IMR-90 (cell line): ENCODE measurements at regions not wholly inside any gene's neighbourhood (a gene's known extent, or its start where the extent isn't known, plus 50 kb on each side); places are given as distances from the start of the nearest gene placed in this dataset.

Source experiments
- ATAC-seq: fragments of 200-7000 bp; cut with Tn5 transposase; 2 replicates; pipeline ENCODE4 v1.9.1; 2020; ENCODE audit warnings: low read depth, mild to moderate bottlenecking, moderate library complexity
- BruUV-seq: library from RNA; stranded (reverse); fragments of 400-500 nt; replicated peaks from 2 replicates; lab custom pipeline; 2021; lab: Mats Ljungman, UMichigan
- CTCF ChIA-PET: fragments of 300-600 bp; formaldehyde crosslinking; extraction: SDS; loops from one replicate; lab custom pipeline; 2021; ENCODE audit warnings: antibody characterized with exemption; lab: Yijun Ruan, JAX
- POLR2A ChIA-PET: fragments of 300-600 bp; sonication (Branson Sonifier 250); formaldehyde crosslinking; loops from one replicate; lab custom pipeline; 2022; ENCODE audit warnings: antibody characterized with exemption; ENCODE audit not compliant: unreplicated experiment; lab: Charles Lee
- DNase-seq: peaks from one replicate; pipeline ENCODE4 v3.0.0; 2013
- H2AFZ ChIP-seq: replicated peaks from 2 replicates; pipeline ENCODE3; 2013; ENCODE audit warnings: low read length, mild to moderate bottlenecking; ENCODE audit not compliant: poor library complexity
- H2AK5ac ChIP-seq: 2 replicates; pipeline ENCODE4 v1.6.1; 2013; ENCODE audit warnings: low read depth, low read length, inconsistent platforms
- H2AK9ac ChIP-seq: replicated peaks from 2 replicates; pipeline ENCODE3; 2013; ENCODE audit warnings: mild to moderate bottlenecking, low read depth, low read length, moderate library complexity; ENCODE audit not compliant: poor library complexity
- H2BK120ac ChIP-seq: 2 replicates; pipeline ENCODE4 v1.6.1; 2013; ENCODE audit warnings: low read depth, low read length, inconsistent platforms
- H2BK15ac ChIP-seq: 3 replicates; pipeline ENCODE4 v1.6.1; 2013; ENCODE audit warnings: low read depth, low read length, inconsistent platforms
- H2BK20ac ChIP-seq: 2 replicates; pipeline ENCODE4 v1.6.1; 2013; ENCODE audit warnings: low read depth, mild to moderate bottlenecking, inconsistent platforms, low read length, moderate library complexity
- H2BK5ac ChIP-seq: 2 replicates; pipeline ENCODE4 v1.6.1; 2013; ENCODE audit warnings: mild to moderate bottlenecking, low read depth, low read length, inconsistent platforms; ENCODE audit not compliant: poor library complexity, severe bottlenecking
- H3K14ac ChIP-seq: replicated peaks from 2 replicates; pipeline ENCODE4 v1.6.1; 2013; ENCODE audit warnings: low read depth, low read length, inconsistent platforms
- H3K18ac ChIP-seq: 2 replicates; pipeline ENCODE4 v1.6.1; 2013; ENCODE audit warnings: low read depth, low read length, control low read depth
- H3K23ac ChIP-seq: 2 replicates; pipeline ENCODE4 v1.6.1; 2013; ENCODE audit warnings: low read depth, low read length, inconsistent platforms
- H3K27ac ChIP-seq: 2 replicates; pipeline ENCODE4 v1.5.1; 2013; ENCODE audit warnings: mild to moderate bottlenecking, control low read depth, low read length; ENCODE audit not compliant: insufficient read depth
- H3K27me3 ChIP-seq: 2 replicates; pipeline ENCODE4 v1.6.1; 2013; ENCODE audit warnings: low read length; ENCODE audit not compliant: control insufficient read depth, insufficient read depth
- H3K36me3 ChIP-seq: 2 replicates; pipeline ENCODE4 v1.6.1; 2013; ENCODE audit warnings: low read length, mixed read lengths; ENCODE audit not compliant: control insufficient read depth, insufficient read depth
- H3K4ac ChIP-seq: 2 replicates; pipeline ENCODE4 v1.6.1; 2013; ENCODE audit warnings: low read depth, low read length, inconsistent platforms
- H3K4me1 ChIP-seq: 2 replicates; pipeline ENCODE4 v1.6.1; 2013; ENCODE audit warnings: low read length, mixed read lengths; ENCODE audit not compliant: control insufficient read depth, insufficient read depth
- H3K4me2 ChIP-seq: 2 replicates; pipeline ENCODE4 v1.6.1; 2013; ENCODE audit warnings: low read depth, mild to moderate bottlenecking, control low read depth, low read length, moderate library complexity
- H3K4me3 ChIP-seq: 2 replicates; pipeline ENCODE4 v1.5.1; 2013; ENCODE audit warnings: low read depth, mild to moderate bottlenecking, control low read depth, low read length, moderate library complexity; ENCODE audit not compliant: insufficient read depth
- H3K56ac ChIP-seq: 2 replicates; pipeline ENCODE4 v1.6.1; 2013; ENCODE audit warnings: low read length, inconsistent platforms; ENCODE audit not compliant: insufficient read depth; ENCODE audit errors: extremely low read depth
- H3K79me1 ChIP-seq, 2 experiments: 2 replicates each; pipeline ENCODE4 v1.6.1; 2013; ENCODE audit warnings: low read length in 2 of 2, inconsistent platforms in 1 of 2, low read depth in 1 of 2
- H3K9ac ChIP-seq: 2 replicates; pipeline ENCODE4 v1.6.1; 2013; ENCODE audit warnings: low read depth, low read length, control low read depth
- H3K9me1 ChIP-seq: 2 replicates; pipeline ENCODE4 v1.6.1; 2013; ENCODE audit warnings: low read length, inconsistent platforms; ENCODE audit not compliant: insufficient read depth
- H3K9me3 ChIP-seq: 2 replicates; pipeline ENCODE4 v1.6.1; 2013; ENCODE audit warnings: low read length; ENCODE audit not compliant: control insufficient read depth, insufficient read depth
- H4K20me1 ChIP-seq: 2 replicates; pipeline ENCODE4 v1.6.1; 2013; ENCODE audit warnings: low read length, inconsistent platforms; ENCODE audit not compliant: insufficient read depth
- H4K5ac ChIP-seq: 2 replicates; pipeline ENCODE4 v1.6.1; 2013; ENCODE audit warnings: mild to moderate bottlenecking, low read depth, low read length, control low read depth
- H4K8ac ChIP-seq, 2 experiments: 2 replicates each; pipeline ENCODE4 v1.6.1; 2013; ENCODE audit warnings: low read depth in 2 of 2, low read length in 2 of 2, control low read depth in 1 of 2, inconsistent platforms in 1 of 2
- H4K91ac ChIP-seq: 2 replicates; pipeline ENCODE4 v1.6.1; 2013; ENCODE audit warnings: low read depth, low read length, inconsistent platforms; ENCODE audit not compliant: insufficient read depth
- BHLHE40 ChIP-seq: fragments of 150-350 bp; IDR thresholded peaks from 2 replicates; pipeline ENCODE4 v1.6.1; 2016; ENCODE audit warnings: mild to moderate bottlenecking, low read depth, low read length
- CEBPB ChIP-seq: IDR thresholded peaks from 2 replicates; pipeline ENCODE4 v1.6.1; 2012; ENCODE audit warnings: low read depth, low read length, improper control_type of control experiment
- FOS ChIP-seq: fragments of 150-350 bp; IDR thresholded peaks from 2 replicates; pipeline ENCODE4 v1.6.1; 2016; ENCODE audit warnings: low read depth, low read length
- MAFK ChIP-seq: IDR thresholded peaks from 2 replicates; pipeline ENCODE4 v1.6.1; 2012; ENCODE audit warnings: low read depth, low read length, improper control_type of control experiment
- MAZ ChIP-seq: IDR thresholded peaks from 2 replicates; pipeline ENCODE4 v1.6.1; 2012; ENCODE audit warnings: low read depth, mild to moderate bottlenecking, low read length, improper control_type of control experiment, moderate library complexity, borderline replicate concordance
- NFE2L2 ChIP-seq: fragments of 150-350 bp; IDR thresholded peaks from 2 replicates; pipeline ENCODE4 v1.6.1; 2016; ENCODE audit warnings: low read depth, mild to moderate bottlenecking, low read length
- RAD21 ChIP-seq: IDR thresholded peaks from 2 replicates; pipeline ENCODE4 v1.6.1; 2012; ENCODE audit warnings: low read length, improper control_type of control experiment
- RCOR1 ChIP-seq: IDR thresholded peaks from 2 replicates; pipeline ENCODE4 v1.6.1; 2012; ENCODE audit warnings: mild to moderate bottlenecking, low read length, improper control_type of control experiment; ENCODE audit not compliant: insufficient replicate concordance
- RFX5 ChIP-seq: IDR thresholded peaks from 2 replicates; pipeline ENCODE4 v1.8.0; 2012; ENCODE audit warnings: low read depth, mild to moderate bottlenecking, low read length, moderate library complexity
- SMC3 ChIP-seq: fragments of 150-350 bp; IDR thresholded peaks from 2 replicates; pipeline ENCODE4 v1.6.1; 2016; ENCODE audit warnings: low read depth, mild to moderate bottlenecking, antibody characterized with exemption, low read length, moderate library complexity
- WGBS, 2 experiments: methylation state at CpG; one replicate each; pipeline versions ENCODE4 v1.1.5 to v1.1.7; 2013; ENCODE audit warnings: missing lambda C conversion rate in 2 of 2; ENCODE audit not compliant: insufficient read length in 1 of 2; ENCODE audit errors: extremely low coverage in 2 of 2; 5-methylcytosine and 5-hydroxymethylcytosine counted together
- dilution Hi-C: fragments of 300-500 bp; cut with HindIII; formaldehyde crosslinking; loops from one replicate; pipeline ENCODE4 v1.14.3; 2018; ENCODE audit warnings: low sequenced_read_pairs; ENCODE audit not compliant: unreplicated experiment
- in situ Hi-C: fragments of 300-500 bp; cut with MboI; formaldehyde crosslinking; loops from 3 replicates; pipeline ENCODE4 v1.14.3; 2019; ENCODE audit warnings: low sequenced_read_pairs, inconsistent platforms, mixed read lengths
- intact Hi-C: fragments of 100-400 bp; cut with micrococcal nuclease; formaldehyde crosslinking; loops from 2 replicates; pipeline ENCODE4 v1.10.0; 2022
- TF ChIP-seq, protein P1 (sequence below): fragments of 150-350 bp; IDR thresholded peaks from 2 replicates; pipeline ENCODE4 v1.6.1; 2017; ENCODE audit warnings: mild to moderate bottlenecking, antibody characterized with exemption, low read length, low read depth

GRCh38 chr12:25843976-25844375 is 114.5 kb upstream of the RASSF8 start:
- Histone ChIP-seq H3K4ac (no peak overlapping the region), H3K79me1 (no peaks in the 10 kb centered on the region), H3K4me2 (no peak overlapping the region), H2BK120ac (no peak overlapping the region), H3K9me1 (peaks cover 3% of the 10 kb centered on the region), H3K27me3 (no peaks in the 10 kb centered on the region), H2AK9ac (no peak overlapping the region), H3K23ac (no peak overlapping the region), H4K8ac (no peak overlapping the region), H3K36me3 (no peaks in the 10 kb centered on the region), H3K4me3 (no peak overlapping the region), H3K4me1 (peaks cover 3% of the 10 kb centered on the region; the same call in 1 of the 2 replicates), H3K9ac (no peak overlapping the region), H2BK20ac (no peak overlapping the region), H4K5ac (no peak overlapping the region), H4K91ac (no peak overlapping the region), H2AFZ (no peak overlapping the region), H3K27ac (no peak overlapping the region), H2AK5ac (no peak overlapping the region), H3K18ac (no peak overlapping the region), H4K20me1 (no peaks in the 10 kb centered on the region), H2BK15ac (no peak overlapping the region), H3K9me3 (no peaks in the 10 kb centered on the region), H2BK5ac (no peak overlapping the region), H3K14ac (no peak overlapping the region), H3K56ac (no peak overlapping the region)
- intact Hi-C loops (no loop called here), in situ Hi-C loops (no loop called here), dilution Hi-C loops (no loop called here)
- BruUV-seq, result no TSS peak
- POLR2A ChIA-PET, result no interaction called here
- CTCF ChIA-PET, result no interaction called here
- ATAC-seq (no peak), DNase-seq (no peak)
- 67% methylated on average over 1 of the region's 2 CpGs; no CpG with 5 or more reads in 1 of the 2 experiments for WGBS, 2 experiments
- TF ChIP-seq RFX5, result no peak
- TF ChIP-seq BHLHE40, result no peak
- no peak for TF ChIP-seq FOS
- TF ChIP-seq MAFK, result no peak
- TF ChIP-seq RAD21, result no peak
- TF ChIP-seq CEBPB, result no peak
- TF ChIP-seq MAZ, result no peak
- no peak for TF ChIP-seq RCOR1
- no peak for TF ChIP-seq NFE2L2
- TF ChIP-seq, protein P1, sequence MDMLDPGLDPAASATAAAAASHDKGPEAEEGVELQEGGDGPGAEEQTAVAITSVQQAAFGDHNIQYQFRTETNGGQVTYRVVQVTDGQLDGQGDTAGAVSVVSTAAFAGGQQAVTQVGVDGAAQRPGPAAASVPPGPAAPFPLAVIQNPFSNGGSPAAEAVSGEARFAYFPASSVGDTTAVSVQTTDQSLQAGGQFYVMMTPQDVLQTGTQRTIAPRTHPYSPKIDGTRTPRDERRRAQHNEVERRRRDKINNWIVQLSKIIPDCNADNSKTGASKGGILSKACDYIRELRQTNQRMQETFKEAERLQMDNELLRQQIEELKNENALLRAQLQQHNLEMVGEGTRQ, result no peak
- no peak for TF ChIP-seq SMC3
